ENCODE measurements at regions not wholly inside any gene's neighbourhood (a gene's known extent, or its start where the extent isn't known, plus 50 kb on each side); places are given as distances from the start of the nearest gene placed in this dataset.

- H3K4me1 ChIP-seq (ENCODE audit: control insufficient read depth in 1 of 2, insufficient read depth in 1 of 2, low read depth in 1 of 2, low read length in 1 of 2): no peaks in the 10 kb centered on the region
- TF ChIP-seq, protein P1, sequence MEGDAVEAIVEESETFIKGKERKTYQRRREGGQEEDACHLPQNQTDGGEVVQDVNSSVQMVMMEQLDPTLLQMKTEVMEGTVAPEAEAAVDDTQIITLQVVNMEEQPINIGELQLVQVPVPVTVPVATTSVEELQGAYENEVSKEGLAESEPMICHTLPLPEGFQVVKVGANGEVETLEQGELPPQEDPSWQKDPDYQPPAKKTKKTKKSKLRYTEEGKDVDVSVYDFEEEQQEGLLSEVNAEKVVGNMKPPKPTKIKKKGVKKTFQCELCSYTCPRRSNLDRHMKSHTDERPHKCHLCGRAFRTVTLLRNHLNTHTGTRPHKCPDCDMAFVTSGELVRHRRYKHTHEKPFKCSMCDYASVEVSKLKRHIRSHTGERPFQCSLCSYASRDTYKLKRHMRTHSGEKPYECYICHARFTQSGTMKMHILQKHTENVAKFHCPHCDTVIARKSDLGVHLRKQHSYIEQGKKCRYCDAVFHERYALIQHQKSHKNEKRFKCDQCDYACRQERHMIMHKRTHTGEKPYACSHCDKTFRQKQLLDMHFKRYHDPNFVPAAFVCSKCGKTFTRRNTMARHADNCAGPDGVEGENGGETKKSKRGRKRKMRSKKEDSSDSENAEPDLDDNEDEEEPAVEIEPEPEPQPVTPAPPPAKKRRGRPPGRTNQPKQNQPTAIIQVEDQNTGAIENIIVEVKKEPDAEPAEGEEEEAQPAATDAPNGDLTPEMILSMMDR (IDR thresholded peaks at IDR 0.05): no peak
- H3K4me3 ChIP-seq (ENCODE audit: low read depth in 1 of 2, low read length in 1 of 2): no peak overlapping the region
- no peak overlapping the region for H3K27ac ChIP-seq
- no peaks in the 10 kb centered on the region for H3K36me3 ChIP-seq
- no peaks in the 10 kb centered on the region for H3K27me3 ChIP-seq
- no peaks in the 10 kb centered on the region for H3K9me3 ChIP-seq
These were observed 74.1 kb upstream of the FAM9B start for GRCh38 chrX:9108054-9108453.

- Histone ChIP-seq H3K4me3 (ENCODE audit: low read depth in 1 of 2, low read length in 1 of 2) (no peak overlapping the region), H3K9me3 (no peaks in the 10 kb centered on the region), H3K27ac (no peak overlapping the region), H3K4me1 (ENCODE audit: control insufficient read depth in 1 of 2, insufficient read depth in 1 of 2, low read depth in 1 of 2, low read length in 1 of 2) (no peaks in the 10 kb centered on the region), H3K27me3 (no peaks in the 10 kb centered on the region), H3K36me3 (no peaks in the 10 kb centered on the region)
- TF ChIP-seq, protein P1 (IDR thresholded peaks at IDR 0.05): no peak
These were observed 76.9 kb upstream of the FAM9B start for GRCh38 chrX:9110808-9111207.

DNA sequence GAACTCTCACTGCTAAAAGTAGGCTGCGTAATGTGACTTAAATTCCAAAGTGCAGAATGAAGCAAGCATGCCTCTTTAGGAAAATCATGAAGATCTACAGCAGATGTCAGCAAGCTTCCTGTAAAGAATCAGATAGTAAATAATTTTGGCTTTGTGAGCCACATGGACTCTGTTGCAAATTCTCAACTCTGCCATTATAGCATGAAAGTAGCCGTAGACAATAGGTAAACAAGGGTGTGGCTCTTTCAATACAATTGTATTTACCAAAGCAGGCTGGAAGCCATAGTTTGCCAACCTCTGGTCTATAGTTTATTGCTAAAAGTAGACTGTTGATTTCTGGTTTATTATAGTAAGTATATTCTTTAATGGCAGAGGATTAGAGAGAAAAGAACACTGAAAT, 80.3 kb upstream of the FAM9B start:
- Histone ChIP-seq H3K4me3 (ENCODE audit: low read depth in 1 of 2, low read length in 1 of 2) (no peak overlapping the region), H3K4me1 (ENCODE audit: control insufficient read depth in 1 of 2, insufficient read depth in 1 of 2, low read depth in 1 of 2, low read length in 1 of 2) (no peaks in the 10 kb centered on the region), H3K9me3 (no peaks in the 10 kb centered on the region)

DNA sequence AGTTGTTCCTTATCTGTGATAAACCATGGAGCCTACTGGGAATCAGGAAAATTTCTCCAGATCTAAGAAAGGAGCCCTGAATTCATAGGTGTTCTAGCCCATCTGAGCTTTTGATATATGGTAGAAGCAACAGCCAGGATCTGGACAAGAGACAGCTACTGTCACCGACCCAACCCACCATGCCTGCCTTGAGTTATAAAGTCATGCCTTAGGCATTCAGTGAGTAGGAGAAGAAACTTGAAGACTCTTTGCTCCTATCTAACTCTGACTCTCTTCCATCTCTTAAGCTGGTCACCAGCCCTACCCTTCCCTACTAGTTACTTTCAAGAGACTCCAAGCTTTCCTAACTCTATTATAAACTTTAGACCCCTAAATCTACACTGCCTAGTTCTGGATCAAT, 83.9 kb upstream of the FAM9B start:
- Histone ChIP-seq H3K27me3 (no peaks in the 10 kb centered on the region), H3K4me1 (ENCODE audit: control insufficient read depth in 1 of 2, insufficient read depth in 1 of 2, low read depth in 1 of 2, low read length in 1 of 2) (no peaks in the 10 kb centered on the region), H3K36me3 (no peaks in the 10 kb centered on the region), H3K9me3 (no peaks in the 10 kb centered on the region), H3K27ac (no peak overlapping the region), H3K4me3 (ENCODE audit: low read depth in 1 of 2, low read length in 1 of 2) (no peak overlapping the region)
- TF ChIP-seq, protein P1 (IDR thresholded peaks at IDR 0.05): no peak

More for the DNA sequence above, 80.3 kb upstream of the FAM9B start:
- Histone ChIP-seq H3K27me3 (no peaks in the 10 kb centered on the region), H3K36me3 (no peaks in the 10 kb centered on the region), H3K27ac (no peak overlapping the region)
- TF ChIP-seq, protein P1 (IDR thresholded peaks at IDR 0.05): no peak

- H3K9me3 ChIP-seq: no peaks in the 10 kb centered on the region
- H3K27me3 ChIP-seq: no peaks in the 10 kb centered on the region
- no peaks in the 10 kb centered on the region for H3K36me3 ChIP-seq
- no peak overlapping the region for H3K27ac ChIP-seq
- TF ChIP-seq, protein P1 (IDR thresholded peaks at IDR 0.05): no peak
- H3K4me3 ChIP-seq (ENCODE audit: low read depth in 1 of 2, low read length in 1 of 2): no peak overlapping the region
- H3K4me1 ChIP-seq (ENCODE audit: control insufficient read depth in 1 of 2, insufficient read depth in 1 of 2, low read depth in 1 of 2, low read length in 1 of 2): no peaks in the 10 kb centered on the region
These were observed 88.8 kb upstream of the FAM9B start for GRCh38 chrX:9122519-9123245.

Measured in neutrophil (primary cell).